ENCODE measurements at regions not wholly inside any gene's neighbourhood (a gene's known extent, or its start where the extent isn't known, plus 50 kb on each side); places are given as distances from the start of the nearest gene placed in this dataset.
"Not testable (repeated sequence)": the region's sequence is repeated elsewhere in the genome, so short reads cannot be mapped to it uniquely, and the experiment has no call there.

DNA sequence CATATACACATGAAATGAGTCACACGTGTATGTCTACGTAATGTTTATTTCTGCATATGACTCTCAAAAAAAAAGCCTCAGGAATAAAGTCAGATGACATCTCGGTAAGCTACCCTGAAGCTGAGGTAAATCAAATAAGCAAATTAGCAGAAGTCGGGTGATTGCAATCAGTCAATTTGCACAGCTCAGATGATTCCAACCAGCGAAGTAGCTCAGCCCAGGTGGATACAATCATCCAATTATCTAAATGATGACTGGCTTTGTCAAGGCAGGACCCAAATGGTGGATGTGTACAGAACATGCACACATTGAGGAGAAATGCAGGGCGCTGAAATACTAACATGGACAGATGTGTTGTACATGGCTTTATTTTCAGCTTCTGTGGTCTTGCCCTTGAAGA, 148.5 kb downstream of the ZNF486 start:
- TF ChIP-seq, protein P1, sequence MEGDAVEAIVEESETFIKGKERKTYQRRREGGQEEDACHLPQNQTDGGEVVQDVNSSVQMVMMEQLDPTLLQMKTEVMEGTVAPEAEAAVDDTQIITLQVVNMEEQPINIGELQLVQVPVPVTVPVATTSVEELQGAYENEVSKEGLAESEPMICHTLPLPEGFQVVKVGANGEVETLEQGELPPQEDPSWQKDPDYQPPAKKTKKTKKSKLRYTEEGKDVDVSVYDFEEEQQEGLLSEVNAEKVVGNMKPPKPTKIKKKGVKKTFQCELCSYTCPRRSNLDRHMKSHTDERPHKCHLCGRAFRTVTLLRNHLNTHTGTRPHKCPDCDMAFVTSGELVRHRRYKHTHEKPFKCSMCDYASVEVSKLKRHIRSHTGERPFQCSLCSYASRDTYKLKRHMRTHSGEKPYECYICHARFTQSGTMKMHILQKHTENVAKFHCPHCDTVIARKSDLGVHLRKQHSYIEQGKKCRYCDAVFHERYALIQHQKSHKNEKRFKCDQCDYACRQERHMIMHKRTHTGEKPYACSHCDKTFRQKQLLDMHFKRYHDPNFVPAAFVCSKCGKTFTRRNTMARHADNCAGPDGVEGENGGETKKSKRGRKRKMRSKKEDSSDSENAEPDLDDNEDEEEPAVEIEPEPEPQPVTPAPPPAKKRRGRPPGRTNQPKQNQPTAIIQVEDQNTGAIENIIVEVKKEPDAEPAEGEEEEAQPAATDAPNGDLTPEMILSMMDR (IDR thresholded peaks at IDR 0.05; ENCODE audit: low read depth, low read length), result no peak
- DNase-seq (ENCODE audit: extremely low read depth, low read depth), result no peak

DNA sequence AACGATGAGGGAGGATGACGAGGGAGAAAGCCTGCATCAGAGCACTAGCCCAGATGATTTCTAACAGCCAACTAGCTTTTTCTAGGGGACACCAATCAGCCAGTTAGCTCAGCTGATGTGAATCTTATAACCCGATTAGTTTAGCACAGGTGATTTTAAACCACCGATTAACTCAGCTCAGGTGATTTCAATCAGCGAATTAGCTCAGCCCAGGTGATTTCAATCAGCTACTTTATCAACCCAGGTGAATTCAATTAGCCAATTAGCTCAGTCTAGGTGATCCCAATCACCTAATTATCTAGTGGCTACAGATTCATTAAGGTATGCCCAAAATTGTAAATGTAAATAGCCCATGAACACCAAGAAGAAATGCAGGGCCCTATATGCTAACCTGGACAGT, 146.9 kb downstream of the ZNF486 start:
- TF ChIP-seq, protein P1 (IDR thresholded peaks at IDR 0.05; ENCODE audit: low read depth, low read length), result no peak

DNA sequence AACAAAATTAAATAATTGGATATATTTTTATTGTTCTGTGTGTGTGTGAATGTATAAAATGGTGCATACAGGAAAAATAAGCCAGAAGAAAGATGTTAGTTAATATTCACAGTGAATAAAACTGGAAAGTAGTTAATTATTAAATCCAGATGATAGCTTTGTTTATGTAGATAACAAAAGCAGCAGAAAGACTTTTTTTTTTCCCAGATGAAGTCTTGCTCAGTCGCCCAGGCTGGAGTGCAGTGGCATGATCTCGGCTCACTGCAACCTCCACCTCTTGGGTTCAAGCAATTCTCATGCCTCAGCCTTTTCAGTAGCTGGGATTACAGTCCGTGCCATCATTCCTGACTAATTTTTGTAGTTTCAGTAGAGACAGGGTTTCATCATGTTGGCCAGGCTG, 140.1 kb downstream of the ZNF486 start:
- no peak for DNase-seq (ENCODE audit: extremely low read depth, low read depth)
- TF ChIP-seq, protein P1 (IDR thresholded peaks at IDR 0.05; ENCODE audit: low read depth, low read length), result no peak

More for the DNA sequence above, 146.9 kb downstream of the ZNF486 start:
- no peak for DNase-seq (ENCODE audit: extremely low read depth, low read depth)

DNA sequence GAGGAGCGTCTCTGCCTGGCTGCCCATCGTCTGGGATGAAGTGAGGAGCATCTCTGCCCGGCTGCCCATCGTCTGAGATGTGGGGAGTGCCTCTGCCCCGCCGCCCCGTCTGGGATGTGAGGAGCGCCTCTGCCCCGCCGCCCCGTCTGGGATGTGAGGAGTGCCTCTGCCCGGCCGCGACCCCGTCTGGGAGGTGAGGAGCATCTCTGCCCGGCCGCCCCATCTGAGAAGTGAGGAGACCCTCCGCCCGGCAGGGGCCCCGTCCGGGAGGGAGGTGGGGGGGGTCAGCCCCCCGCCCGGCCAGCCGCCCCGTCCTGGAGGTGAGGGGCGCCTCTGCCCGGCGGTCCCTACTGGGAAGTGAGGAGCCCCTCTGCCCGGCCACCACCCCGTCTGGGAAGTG, 129.3 kb downstream of the ZNF486 start:
- DNase-seq (ENCODE audit: extremely low read depth, low read depth), result not testable (repeated sequence)

DNA sequence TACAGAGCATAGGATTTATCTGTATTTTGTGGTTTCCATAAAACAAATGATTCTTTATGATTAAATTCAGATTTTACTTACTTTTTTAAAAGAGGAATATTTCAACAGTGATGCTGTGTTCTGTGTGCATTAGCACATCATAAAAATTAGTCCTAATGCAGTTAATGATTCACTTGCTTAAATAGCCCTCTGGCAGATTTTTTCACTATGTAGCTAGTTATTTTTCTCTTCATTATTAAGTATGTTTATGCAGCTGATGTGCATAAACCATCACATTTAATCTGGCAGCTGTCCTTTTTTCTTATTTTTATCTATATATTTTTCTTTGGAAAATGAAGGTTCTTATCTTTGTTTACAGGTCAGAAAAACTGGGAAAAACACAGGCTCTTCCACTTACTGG, 127.2 kb downstream of the ZNF486 start:
- no peak for DNase-seq (ENCODE audit: extremely low read depth, low read depth)
- TF ChIP-seq, protein P1 (IDR thresholded peaks at IDR 0.05; ENCODE audit: low read depth, low read length), result no peak

DNA sequence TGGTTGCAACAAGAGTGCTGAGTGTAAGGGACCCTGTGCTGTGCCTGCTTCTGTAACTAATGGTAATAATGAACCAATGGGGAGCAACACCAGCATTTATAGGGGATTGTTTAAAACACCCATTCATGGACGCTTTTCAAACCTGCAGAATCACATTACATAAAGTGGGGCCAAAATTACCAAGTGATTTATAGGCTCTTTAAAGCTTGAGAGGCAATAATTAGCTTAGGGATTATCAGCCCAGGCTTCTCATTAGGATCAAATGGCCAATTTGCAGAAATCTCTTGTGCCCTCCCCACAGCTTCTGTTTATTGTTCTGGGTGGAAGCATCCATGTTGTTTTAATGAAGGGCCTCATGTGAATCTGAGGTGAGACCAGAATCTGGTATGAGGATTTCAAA, 125.5 kb downstream of the ZNF486 start:
- not testable (repeated sequence) for DNase-seq (ENCODE audit: extremely low read depth, low read depth)

DNA sequence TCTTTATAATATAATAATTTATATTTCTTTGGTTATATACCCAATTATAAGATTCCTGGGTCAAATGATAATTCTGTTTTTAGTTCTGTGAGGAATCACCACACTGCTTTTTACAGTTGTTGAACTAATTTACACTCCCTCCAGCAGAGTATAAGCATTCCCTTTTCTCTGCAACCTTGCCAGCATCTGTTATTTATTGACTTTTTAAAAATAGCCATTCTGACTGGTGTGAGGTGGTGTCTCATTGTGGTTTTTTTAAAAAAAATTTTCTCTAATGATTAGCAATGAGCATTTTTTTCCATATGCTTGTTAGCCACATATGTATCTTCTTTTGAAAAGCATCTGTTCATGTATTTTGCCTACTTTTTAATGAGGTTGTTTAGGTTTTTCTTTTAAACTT, 122.2 kb downstream of the ZNF486 start:
- DNase-seq (ENCODE audit: extremely low read depth, low read depth), result no peak
- TF ChIP-seq, protein P1 (IDR thresholded peaks at IDR 0.05; ENCODE audit: low read depth, low read length), result no peak

DNA sequence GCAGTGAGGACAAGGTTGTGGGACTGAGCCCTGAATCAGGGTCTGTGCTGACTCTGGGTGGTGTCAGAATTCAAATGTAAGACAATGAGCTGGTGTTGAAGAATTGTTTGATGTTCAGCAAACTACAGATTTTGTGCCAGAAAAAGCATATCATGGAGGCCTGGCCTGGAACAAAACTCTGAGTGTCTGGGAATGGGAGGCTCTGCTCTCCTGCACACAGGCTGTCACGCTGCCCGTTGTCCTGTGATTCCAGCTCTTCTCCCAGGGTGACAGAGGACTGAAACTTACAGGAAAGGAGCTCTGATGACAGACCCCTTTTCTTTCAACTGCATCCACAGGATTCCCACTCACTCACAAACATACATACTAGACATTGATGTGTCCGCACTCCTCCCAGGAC, 120.1 kb downstream of the ZNF486 start:
- no peak for DNase-seq (ENCODE audit: extremely low read depth, low read depth)
- TF ChIP-seq, protein P1 (IDR thresholded peaks at IDR 0.05; ENCODE audit: low read depth, low read length), result no peak

DNA sequence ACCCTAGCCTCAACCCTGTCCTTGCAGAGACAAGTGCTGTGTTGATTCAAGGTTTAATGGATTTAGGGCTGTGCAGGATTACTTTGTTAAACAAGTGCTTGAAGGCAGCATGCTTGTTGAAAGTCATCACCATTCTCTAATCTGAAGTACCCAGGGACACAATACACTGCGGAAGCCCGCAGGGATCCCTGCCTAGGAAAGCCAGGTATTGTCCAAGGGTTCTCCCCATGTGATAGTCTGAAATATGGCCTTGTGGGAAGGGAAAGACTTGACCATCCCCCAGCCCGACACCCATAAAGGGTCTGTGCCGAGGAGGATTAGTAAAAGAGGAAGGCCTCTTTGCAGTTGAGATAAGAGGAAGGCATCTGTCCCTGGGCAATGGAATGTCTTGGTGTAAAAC, 118.9 kb downstream of the ZNF486 start:
- not testable (repeated sequence) for DNase-seq (ENCODE audit: extremely low read depth, low read depth)

Measured in AG09319 (cell line).